ENCODE measurements at regions not wholly inside any gene's neighbourhood (a gene's known extent, or its start where the extent isn't known, plus 50 kb on each side); places are given as distances from the start of the nearest gene placed in this dataset.
"Not testable (repeated sequence)": the region's sequence is repeated elsewhere in the genome, so short reads cannot be mapped to it uniquely, and the experiment has no call there.

DNA sequence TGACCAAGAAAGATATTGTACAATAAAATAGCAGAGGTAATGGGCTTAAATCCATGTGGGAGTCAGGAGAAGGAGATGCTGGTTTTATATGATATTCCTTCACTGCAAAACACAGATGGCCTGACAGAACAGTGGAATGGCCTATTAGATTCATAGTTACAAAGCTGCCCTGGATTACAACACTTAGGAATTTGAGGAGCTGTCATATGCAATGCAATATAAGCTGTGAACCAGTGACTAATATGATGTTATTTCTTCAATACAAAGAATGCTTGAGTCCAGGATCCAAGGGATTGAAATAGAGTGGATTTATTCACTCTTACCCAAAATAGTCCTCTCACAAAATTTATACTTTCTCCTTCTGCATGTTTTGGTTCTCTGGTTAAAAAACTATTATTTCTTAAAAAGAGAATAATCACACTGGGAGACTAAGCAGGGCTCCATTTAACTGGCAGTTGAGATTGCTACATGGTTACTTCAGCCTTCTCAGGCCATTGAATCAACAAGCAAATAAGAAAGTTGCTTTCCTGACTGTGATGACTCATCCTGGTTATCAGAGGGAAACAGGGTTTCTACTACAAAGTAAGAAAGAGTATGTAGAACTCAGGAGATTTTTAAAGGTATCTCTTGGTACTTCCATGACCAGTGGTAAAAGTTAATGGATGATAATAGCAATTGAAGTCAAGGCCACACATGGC lies 79.8 kb upstream of the ZPLD1 start:
- intact Hi-C loops (cut with micrococcal nuclease; ENCODE audit: unreplicated experiment) = no loop called here

DNA sequence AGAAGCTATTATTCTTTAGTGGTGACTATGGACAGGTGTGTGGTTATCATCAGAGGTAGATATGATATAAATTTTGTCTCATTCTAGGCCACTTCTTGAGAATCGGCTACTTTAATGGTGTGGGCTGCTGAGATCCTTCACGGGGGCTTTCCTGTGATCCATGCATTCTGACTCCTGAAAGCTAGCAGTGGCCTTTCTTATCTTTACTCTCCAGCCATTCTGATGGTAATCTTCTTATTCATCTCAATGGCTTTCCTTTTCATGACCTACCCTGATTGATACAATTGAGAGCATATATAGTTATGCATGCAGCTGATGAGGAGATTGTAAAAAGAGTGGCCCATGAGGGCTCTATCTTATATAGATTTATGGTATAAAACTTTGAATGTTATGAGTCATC lies 78.3 kb upstream of the ZPLD1 start:
- TF ChIP-seq, protein P1, sequence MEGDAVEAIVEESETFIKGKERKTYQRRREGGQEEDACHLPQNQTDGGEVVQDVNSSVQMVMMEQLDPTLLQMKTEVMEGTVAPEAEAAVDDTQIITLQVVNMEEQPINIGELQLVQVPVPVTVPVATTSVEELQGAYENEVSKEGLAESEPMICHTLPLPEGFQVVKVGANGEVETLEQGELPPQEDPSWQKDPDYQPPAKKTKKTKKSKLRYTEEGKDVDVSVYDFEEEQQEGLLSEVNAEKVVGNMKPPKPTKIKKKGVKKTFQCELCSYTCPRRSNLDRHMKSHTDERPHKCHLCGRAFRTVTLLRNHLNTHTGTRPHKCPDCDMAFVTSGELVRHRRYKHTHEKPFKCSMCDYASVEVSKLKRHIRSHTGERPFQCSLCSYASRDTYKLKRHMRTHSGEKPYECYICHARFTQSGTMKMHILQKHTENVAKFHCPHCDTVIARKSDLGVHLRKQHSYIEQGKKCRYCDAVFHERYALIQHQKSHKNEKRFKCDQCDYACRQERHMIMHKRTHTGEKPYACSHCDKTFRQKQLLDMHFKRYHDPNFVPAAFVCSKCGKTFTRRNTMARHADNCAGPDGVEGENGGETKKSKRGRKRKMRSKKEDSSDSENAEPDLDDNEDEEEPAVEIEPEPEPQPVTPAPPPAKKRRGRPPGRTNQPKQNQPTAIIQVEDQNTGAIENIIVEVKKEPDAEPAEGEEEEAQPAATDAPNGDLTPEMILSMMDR (IDR thresholded peaks at IDR 0.05; ENCODE audit: insufficient read depth in 1 of 2, low read depth in 1 of 2, low read length in 1 of 2, severe bottlenecking in 1 of 2, unreplicated experiment in 1 of 2) = no peak
- Mint-ChIP-seq H3K27me3 (ENCODE audit: insufficient read depth, unreplicated experiment) (no peaks in the 10 kb centered on the region), H3K9me3 (ENCODE audit: unreplicated experiment) (no peaks in the 10 kb centered on the region), H3K36me3 (ENCODE audit: insufficient read depth, unreplicated experiment) (no peaks in the 10 kb centered on the region), H3K4me3 (ENCODE audit: unreplicated experiment) (no peak overlapping the region), H3K27ac (ENCODE audit: unreplicated experiment) (no peak overlapping the region), H3K4me1 (ENCODE audit: low read depth, unreplicated experiment) (peaks cover 7% of the 10 kb centered on the region)
- POLR2A ChIA-PET = no interaction called here
- DNase-seq = no peak
- intact Hi-C loops (cut with micrococcal nuclease; ENCODE audit: unreplicated experiment) = no loop called here
- Histone ChIP-seq H3K4me1 (peaks cover 4% of the 10 kb centered on the region; the same call in 1 of the 2 replicates), H3K4me3 (ENCODE audit: low read depth, low read length) (no peak overlapping the region), H3K9me3 (no peaks in the 10 kb centered on the region), H3K27me3 (replicated peaks; ENCODE audit: control insufficient read depth, insufficient read depth, low read length) (no peaks in the 10 kb centered on the region), H3K36me3 (ENCODE audit: control insufficient read depth, insufficient read depth, low read length) (no peaks in the 10 kb centered on the region)
- CTCF ChIA-PET = no interaction called here
- no TSS peak for BruUV-seq (replicated peaks)

More for the DNA sequence above, 79.8 kb upstream of the ZPLD1 start:
- ChIA-PET CTCF (no interaction called here), POLR2A (no interaction called here)
- BruUV-seq (replicated peaks) = no TSS peak
- Histone ChIP-seq H3K4me3 (ENCODE audit: low read depth, low read length) (no peak overlapping the region), H3K4me1 (peaks cover 4% of the 10 kb centered on the region; the same call in 1 of the 2 replicates), H3K9me3 (no peaks in the 10 kb centered on the region), H3K27me3 (replicated peaks; ENCODE audit: control insufficient read depth, insufficient read depth, low read length) (no peaks in the 10 kb centered on the region), H3K36me3 (ENCODE audit: control insufficient read depth, insufficient read depth, low read length) (no peaks in the 10 kb centered on the region)
- TF ChIP-seq, protein P1 (IDR thresholded peaks at IDR 0.05; ENCODE audit: insufficient read depth in 1 of 2, low read depth in 1 of 2, low read length in 1 of 2, severe bottlenecking in 1 of 2, unreplicated experiment in 1 of 2) = no peak
- Mint-ChIP-seq H3K9me3 (ENCODE audit: unreplicated experiment) (no peaks in the 10 kb centered on the region), H3K4me3 (ENCODE audit: unreplicated experiment) (no peak overlapping the region), H3K4me1 (ENCODE audit: low read depth, unreplicated experiment) (peaks cover 7% of the 10 kb centered on the region), H3K36me3 (ENCODE audit: insufficient read depth, unreplicated experiment) (no peaks in the 10 kb centered on the region), H3K27ac (ENCODE audit: unreplicated experiment) (no peak overlapping the region), H3K27me3 (ENCODE audit: insufficient read depth, unreplicated experiment) (no peaks in the 10 kb centered on the region)
- no peak for DNase-seq

DNA sequence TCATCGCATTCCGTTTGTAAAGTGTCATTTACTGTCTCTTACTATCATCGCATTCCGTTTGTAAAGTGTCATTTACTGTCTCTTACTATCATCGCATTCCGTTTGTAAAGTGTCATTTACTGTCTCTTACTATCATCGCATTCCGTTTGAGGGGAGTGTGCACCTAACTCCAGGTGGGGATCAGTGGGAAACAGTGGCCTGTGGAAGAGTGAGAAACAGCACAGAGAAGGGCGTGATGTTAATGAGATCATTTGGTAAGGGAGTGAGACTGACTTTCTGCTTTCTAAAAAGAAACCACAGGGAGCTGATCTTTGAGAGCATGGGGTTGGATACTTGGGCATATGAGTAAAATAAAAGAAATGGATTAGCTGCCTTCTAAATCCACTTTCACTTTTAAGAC lies 77.5 kb upstream of the ZPLD1 start:
- H3K27me3 ChIP-seq (replicated peaks; ENCODE audit: control insufficient read depth, insufficient read depth, low read length); H3K9me3 ChIP-seq; BruUV-seq (replicated peaks); DNase-seq; H3K36me3 ChIP-seq (ENCODE audit: control insufficient read depth, insufficient read depth, low read length); CTCF ChIA-PET; H3K4me3 ChIP-seq (ENCODE audit: low read depth, low read length); H3K9me3 Mint-ChIP-seq (ENCODE audit: unreplicated experiment); H3K4me3 Mint-ChIP-seq (ENCODE audit: unreplicated experiment); H3K27me3 Mint-ChIP-seq (ENCODE audit: insufficient read depth, unreplicated experiment); POLR2A ChIA-PET; H3K36me3 Mint-ChIP-seq (ENCODE audit: insufficient read depth, unreplicated experiment); H3K27ac Mint-ChIP-seq (ENCODE audit: unreplicated experiment); H3K4me1 Mint-ChIP-seq (ENCODE audit: low read depth, unreplicated experiment); H3K4me1 ChIP-seq; intact Hi-C loops (cut with micrococcal nuclease; ENCODE audit: unreplicated experiment): not testable (repeated sequence)

Data from Caco-2 (cell line).